22Rv1 (cell line): ENCODE measurements at regions not wholly inside any gene's neighbourhood (a gene's known extent, or its start where the extent isn't known, plus 50 kb on each side); places are given as distances from the start of the nearest gene placed in this dataset.
A peak's percentile ranks its signal among the peaks of the same experiment; 100 is the strongest.

Source experiments
- H3K27ac ChIP-seq: fragments of 450-650 bp; 2 replicates; pipeline ENCODE4 v1.5.1; 2017
- CTCF ChIP-seq: fragments of 450-650 bp; IDR thresholded peaks from 2 replicates; pipeline ENCODE4 v1.5.1; 2017; ENCODE audit warnings: mild to moderate bottlenecking
- ZFX ChIP-seq: fragments of 450-650 bp; IDR thresholded peaks from 2 replicates; pipeline ENCODE4 v1.6.1; 2017; ENCODE audit warnings: antibody characterized with exemption, borderline replicate concordance

- no peak for TF ChIP-seq ZFX
- TF ChIP-seq CTCF, result no peak
- H3K27ac ChIP-seq, result no peak overlapping the region
Observed at GRCh38 chr4:132530861-132531260, 618.2 kb upstream of the PCDH10 start.

GRCh38 chr4:132540268-132540667 lies 608.8 kb upstream of the PCDH10 start:
- no peak overlapping the region for H3K27ac ChIP-seq
- TF ChIP-seq CTCF (no peak), ZFX (no peak)

- TF ChIP-seq ZFX (no peak), CTCF (no peak)
- no peak overlapping the region for H3K27ac ChIP-seq
Observed at GRCh38 chr4:132540797-132541196, 608.3 kb upstream of the PCDH10 start.

- TF ChIP-seq CTCF (no peak), ZFX (no peak)
- H3K27ac ChIP-seq, result no peak overlapping the region
Observed at GRCh38 chr4:132542228-132542627, 606.9 kb upstream of the PCDH10 start.

GRCh38 chr4:132548463-132548862 lies 600.6 kb upstream of the PCDH10 start:
- no peak overlapping the region for H3K27ac ChIP-seq
- TF ChIP-seq CTCF (no peak), ZFX (no peak)

- no peak for TF ChIP-seq CTCF
- H3K27ac ChIP-seq, result no peak overlapping the region
Observed at GRCh38 chr4:132556316-132556715, 592.8 kb upstream of the PCDH10 start.

- TF ChIP-seq ZFX (no peak), CTCF (peak; percentile 52)
- H3K27ac ChIP-seq, result no peak overlapping the region
Observed at GRCh38 chr4:132557660-132558059, 591.4 kb upstream of the PCDH10 start.

- TF ChIP-seq ZFX (no peak), CTCF (peak; percentile 36)
- H3K27ac ChIP-seq, result no peak overlapping the region
Observed at GRCh38 chr4:132564920-132565319, 584.2 kb upstream of the PCDH10 start.
